Fibroblast of pulmonary artery (primary cell): ENCODE measurements at regions not wholly inside any gene's neighbourhood (a gene's known extent, or its start where the extent isn't known, plus 50 kb on each side); places are given as distances from the start of the nearest gene placed in this dataset.

Source experiments
- DNase-seq: peaks from one replicate; pipeline ENCODE4 v3.0.0-alpha.2; 2010; ENCODE audit warnings: low read depth
- H3K4me3 ChIP-seq: replicated peaks from 2 replicates; pipeline ENCODE4 v1.5.1; 2011; ENCODE audit warnings: low read depth, mild to moderate bottlenecking, control low read depth, low read length, moderate library complexity
- TF ChIP-seq, protein P1 (sequence below): IDR thresholded peaks from 2 replicates; pipeline ENCODE4 v1.5.1; 2011; ENCODE audit warnings: mild to moderate bottlenecking, control low read depth, low read length, inconsistent platforms; ENCODE audit errors: missing control alignments

DNA sequence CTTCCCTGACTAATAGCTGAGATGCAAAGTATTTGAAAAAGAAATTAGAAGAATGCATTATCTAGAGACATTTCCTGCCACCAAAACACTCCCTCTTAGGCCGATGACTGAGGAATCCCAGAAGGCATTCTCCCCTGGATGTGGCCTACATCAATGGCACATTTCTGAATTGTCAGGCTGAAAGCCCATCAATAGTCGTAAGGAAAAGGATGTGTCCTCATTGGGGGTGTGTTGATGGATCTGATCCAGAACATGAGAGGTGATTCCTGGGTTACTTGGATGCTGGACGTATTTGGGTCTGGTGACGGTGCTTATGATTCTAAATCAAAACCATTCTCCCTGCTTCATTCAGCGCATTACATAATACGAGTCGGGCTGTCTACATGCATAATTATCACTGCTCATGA, 216.9 kb upstream of the CDIN1 start:
- DNase-seq, result peak; percentile 90
- no peak overlapping the region for H3K4me3 ChIP-seq

GRCh38 chr15:36363335-36363734, 216.1 kb upstream of the CDIN1 start:
- TF ChIP-seq, protein P1, sequence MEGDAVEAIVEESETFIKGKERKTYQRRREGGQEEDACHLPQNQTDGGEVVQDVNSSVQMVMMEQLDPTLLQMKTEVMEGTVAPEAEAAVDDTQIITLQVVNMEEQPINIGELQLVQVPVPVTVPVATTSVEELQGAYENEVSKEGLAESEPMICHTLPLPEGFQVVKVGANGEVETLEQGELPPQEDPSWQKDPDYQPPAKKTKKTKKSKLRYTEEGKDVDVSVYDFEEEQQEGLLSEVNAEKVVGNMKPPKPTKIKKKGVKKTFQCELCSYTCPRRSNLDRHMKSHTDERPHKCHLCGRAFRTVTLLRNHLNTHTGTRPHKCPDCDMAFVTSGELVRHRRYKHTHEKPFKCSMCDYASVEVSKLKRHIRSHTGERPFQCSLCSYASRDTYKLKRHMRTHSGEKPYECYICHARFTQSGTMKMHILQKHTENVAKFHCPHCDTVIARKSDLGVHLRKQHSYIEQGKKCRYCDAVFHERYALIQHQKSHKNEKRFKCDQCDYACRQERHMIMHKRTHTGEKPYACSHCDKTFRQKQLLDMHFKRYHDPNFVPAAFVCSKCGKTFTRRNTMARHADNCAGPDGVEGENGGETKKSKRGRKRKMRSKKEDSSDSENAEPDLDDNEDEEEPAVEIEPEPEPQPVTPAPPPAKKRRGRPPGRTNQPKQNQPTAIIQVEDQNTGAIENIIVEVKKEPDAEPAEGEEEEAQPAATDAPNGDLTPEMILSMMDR, result no peak
- peak; percentile 76 for DNase-seq
- no peak overlapping the region for H3K4me3 ChIP-seq

More for the DNA sequence above, 216.9 kb upstream of the CDIN1 start:
- TF ChIP-seq, protein P1, result no peak

GRCh38 chr15:36364377-36364776, 215.0 kb upstream of the CDIN1 start:
- no peak for DNase-seq
- TF ChIP-seq, protein P1, result no peak
- no peak overlapping the region for H3K4me3 ChIP-seq

- TF ChIP-seq, protein P1, result no peak
- H3K4me3 ChIP-seq, result no peak overlapping the region
- peak; percentile 75 for DNase-seq
Observed at GRCh38 chr15:36365963-36366362, 213.5 kb upstream of the CDIN1 start.

DNA sequence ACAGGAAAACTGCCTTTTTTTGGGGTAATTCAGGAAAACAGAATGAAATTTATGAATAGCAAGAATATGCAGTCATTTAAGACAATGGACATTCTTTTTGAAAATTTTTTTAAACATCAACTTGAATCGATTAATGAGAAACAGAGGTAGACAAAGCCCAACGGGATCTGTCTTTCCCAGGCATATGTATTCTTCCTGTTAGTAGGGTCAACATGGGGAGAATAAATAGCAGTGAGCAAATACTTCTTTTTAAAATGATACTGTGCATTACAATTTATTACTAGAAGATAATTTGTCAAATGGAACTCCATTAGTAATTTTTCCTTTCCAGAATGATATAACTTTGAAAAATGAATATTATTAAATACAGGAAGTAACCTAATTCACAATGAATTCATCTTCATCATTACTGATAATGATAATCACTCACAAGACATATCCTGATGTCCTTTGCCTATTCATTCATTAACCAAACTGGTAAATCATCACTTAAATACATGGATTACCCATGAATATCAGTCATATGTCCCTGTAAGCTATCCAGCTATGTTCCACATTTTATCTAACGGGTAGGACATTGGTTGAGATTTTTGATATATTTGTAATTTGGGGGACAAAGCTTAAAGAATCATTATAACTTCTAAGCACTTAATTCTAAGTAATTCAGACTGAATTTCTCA, 209.2 kb upstream of the CDIN1 start:
- no peak for DNase-seq
- TF ChIP-seq, protein P1, result no peak
- no peak overlapping the region for H3K4me3 ChIP-seq

- peak; percentile 67 for DNase-seq
- no peak overlapping the region for H3K4me3 ChIP-seq
- TF ChIP-seq, protein P1, result no peak
Observed at GRCh38 chr15:36370731-36371112, 208.7 kb upstream of the CDIN1 start.

DNA sequence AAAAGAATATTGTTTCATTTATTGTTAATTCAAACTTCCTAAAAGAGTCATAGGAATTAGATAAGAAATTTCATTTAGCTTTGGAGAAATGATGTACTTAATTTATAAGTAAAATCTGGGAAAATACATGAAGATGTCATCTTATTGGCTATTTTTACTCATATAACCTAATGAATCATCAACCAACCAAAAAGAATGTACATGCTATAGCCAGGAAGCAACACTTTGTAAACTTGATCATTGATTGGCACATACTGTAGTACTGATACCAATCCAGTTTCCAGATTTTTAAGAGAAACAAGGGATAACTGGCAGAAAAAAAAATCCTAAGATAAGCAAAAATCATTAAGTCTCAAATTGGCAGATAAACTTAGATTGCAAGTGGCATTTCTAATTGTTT, 207.9 kb upstream of the CDIN1 start:
- TF ChIP-seq, protein P1, result no peak
- H3K4me3 ChIP-seq, result no peak overlapping the region
- DNase-seq, result no peak
